ENCODE measurements at regions not wholly inside any gene's neighbourhood (a gene's known extent, or its start where the extent isn't known, plus 50 kb on each side); places are given as distances from the start of the nearest gene placed in this dataset.
A peak's percentile ranks its signal among the peaks of the same experiment; 100 is the strongest.

DNA sequence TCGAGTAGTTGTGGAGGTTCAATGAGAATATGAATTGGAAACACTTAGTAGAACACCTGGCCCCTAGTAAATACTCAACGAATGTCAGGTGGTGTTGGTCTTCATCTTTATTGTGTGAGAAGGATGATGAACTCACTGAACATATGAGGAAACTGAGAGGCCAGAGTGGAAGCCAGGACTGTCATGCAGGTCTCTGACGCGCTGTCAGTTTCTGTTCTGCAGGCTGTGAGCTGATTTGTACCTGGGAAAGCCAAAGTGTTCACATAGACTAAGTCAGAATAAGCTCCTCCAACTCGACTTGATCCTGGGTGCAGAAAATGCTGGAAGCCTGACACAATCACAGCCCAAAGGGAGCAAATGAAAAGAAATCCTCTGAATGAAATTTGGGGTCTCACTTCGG is 222.2 kb downstream of the LY86 start:
- no peak for DNase-seq (ENCODE audit: low read depth)
- TF ChIP-seq, protein P1, sequence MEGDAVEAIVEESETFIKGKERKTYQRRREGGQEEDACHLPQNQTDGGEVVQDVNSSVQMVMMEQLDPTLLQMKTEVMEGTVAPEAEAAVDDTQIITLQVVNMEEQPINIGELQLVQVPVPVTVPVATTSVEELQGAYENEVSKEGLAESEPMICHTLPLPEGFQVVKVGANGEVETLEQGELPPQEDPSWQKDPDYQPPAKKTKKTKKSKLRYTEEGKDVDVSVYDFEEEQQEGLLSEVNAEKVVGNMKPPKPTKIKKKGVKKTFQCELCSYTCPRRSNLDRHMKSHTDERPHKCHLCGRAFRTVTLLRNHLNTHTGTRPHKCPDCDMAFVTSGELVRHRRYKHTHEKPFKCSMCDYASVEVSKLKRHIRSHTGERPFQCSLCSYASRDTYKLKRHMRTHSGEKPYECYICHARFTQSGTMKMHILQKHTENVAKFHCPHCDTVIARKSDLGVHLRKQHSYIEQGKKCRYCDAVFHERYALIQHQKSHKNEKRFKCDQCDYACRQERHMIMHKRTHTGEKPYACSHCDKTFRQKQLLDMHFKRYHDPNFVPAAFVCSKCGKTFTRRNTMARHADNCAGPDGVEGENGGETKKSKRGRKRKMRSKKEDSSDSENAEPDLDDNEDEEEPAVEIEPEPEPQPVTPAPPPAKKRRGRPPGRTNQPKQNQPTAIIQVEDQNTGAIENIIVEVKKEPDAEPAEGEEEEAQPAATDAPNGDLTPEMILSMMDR (IDR thresholded peaks at IDR 0.05; ENCODE audit: low read length, missing control alignments) = no peak
- H3K4me3 ChIP-seq (replicated peaks; ENCODE audit: low read depth, low read length) = peak overlapping the region; percentile 30

GRCh38 chr6:6811128-6812009 is 222.8 kb downstream of the LY86 start:
- DNase-seq (ENCODE audit: low read depth) = peak; percentile 89
- TF ChIP-seq, protein P1 (IDR thresholded peaks at IDR 0.05; ENCODE audit: low read length, missing control alignments) = no peak
- peak overlapping the region; percentile 30 for H3K4me3 ChIP-seq (replicated peaks; ENCODE audit: low read depth, low read length)

GRCh38 chr6:6812427-6812826 is 223.9 kb downstream of the LY86 start:
- TF ChIP-seq, protein P1 (IDR thresholded peaks at IDR 0.05; ENCODE audit: low read length, missing control alignments) = no peak
- H3K4me3 ChIP-seq (replicated peaks; ENCODE audit: low read depth, low read length) = no peak overlapping the region
- no peak for DNase-seq (ENCODE audit: low read depth)

DNA sequence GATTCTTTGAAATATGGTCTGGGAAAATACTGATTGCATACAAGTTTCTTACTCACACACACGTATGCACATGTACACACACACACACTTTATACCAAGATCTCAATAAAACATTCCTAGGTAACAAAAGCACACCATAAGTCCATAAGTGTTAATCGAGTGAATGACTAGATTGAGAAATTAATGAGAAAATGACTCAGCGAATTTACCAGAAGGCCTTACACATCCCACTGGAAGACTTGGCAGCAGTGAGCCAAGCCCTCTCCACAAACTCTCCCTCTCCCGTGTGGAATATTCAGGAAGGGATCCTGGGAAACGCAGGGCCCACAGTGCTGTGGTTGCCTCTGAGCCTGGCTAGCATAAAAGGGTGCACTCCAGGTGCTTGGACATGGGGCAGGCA is 227.2 kb downstream of the LY86 start:
- DNase-seq (ENCODE audit: low read depth) = no peak
- no peak overlapping the region for H3K4me3 ChIP-seq (replicated peaks; ENCODE audit: low read depth, low read length)
- TF ChIP-seq, protein P1 (IDR thresholded peaks at IDR 0.05; ENCODE audit: low read length, missing control alignments) = no peak

DNA sequence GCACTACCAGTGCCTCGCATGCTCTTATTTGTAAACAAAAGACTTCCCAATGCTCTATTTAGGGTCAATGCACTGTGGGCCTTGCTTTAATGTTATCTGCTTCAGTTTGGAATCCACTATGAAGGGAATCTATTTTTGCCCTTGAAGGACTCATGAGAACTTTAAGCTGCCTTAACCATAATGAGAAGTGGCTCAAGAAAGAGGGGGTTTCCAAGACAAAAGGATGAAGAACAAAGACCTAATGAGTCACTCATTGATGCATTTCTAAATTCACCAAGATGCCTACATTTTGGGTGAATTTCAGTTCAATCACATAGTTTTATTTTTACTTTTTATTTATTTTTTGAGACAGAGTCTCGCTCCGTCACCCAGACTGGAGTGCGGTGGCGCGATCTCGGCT is 228.2 kb downstream of the LY86 start:
- TF ChIP-seq, protein P1 (IDR thresholded peaks at IDR 0.05; ENCODE audit: low read length, missing control alignments) = no peak
- H3K4me3 ChIP-seq (replicated peaks; ENCODE audit: low read depth, low read length) = no peak overlapping the region
- DNase-seq (ENCODE audit: low read depth) = no peak

DNA sequence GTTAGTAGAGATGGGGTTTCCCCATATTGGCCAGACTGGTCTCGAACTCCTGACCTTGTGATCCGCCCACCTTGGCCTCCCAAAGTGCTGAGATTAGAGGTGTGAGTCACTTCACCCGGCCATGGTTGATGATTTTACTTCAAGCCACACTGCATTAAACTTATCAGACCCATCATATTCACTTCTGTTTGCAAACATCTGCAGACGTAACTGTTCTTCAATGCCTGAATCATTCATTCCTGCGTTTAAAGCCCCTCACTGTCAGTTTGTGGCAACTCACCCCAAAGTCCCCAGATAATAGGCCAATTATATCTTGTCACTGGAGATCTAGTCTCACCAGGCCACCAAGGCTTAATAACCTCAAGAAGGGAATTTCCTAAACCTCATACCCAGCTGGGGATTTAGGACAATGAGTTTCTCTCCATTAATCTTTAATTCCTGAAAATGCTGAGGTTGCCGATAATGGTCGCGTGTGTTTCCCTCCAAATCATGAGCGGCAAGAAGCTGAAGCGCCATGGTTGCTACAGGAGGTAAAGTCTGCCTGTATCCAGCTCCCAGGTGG is 229.6 kb downstream of the LY86 start:
- TF ChIP-seq, protein P1 (IDR thresholded peaks at IDR 0.05; ENCODE audit: low read length, missing control alignments) = no peak
- DNase-seq (ENCODE audit: low read depth) = no peak
- H3K4me3 ChIP-seq (replicated peaks; ENCODE audit: low read depth, low read length) = no peak overlapping the region

Data from fibroblast of pulmonary artery (primary cell).